ENCODE measurements at regions not wholly inside any gene's neighbourhood (a gene's known extent, or its start where the extent isn't known, plus 50 kb on each side); places are given as distances from the start of the nearest gene placed in this dataset.
A peak's percentile ranks its signal among the peaks of the same experiment; 100 is the strongest.

DNA sequence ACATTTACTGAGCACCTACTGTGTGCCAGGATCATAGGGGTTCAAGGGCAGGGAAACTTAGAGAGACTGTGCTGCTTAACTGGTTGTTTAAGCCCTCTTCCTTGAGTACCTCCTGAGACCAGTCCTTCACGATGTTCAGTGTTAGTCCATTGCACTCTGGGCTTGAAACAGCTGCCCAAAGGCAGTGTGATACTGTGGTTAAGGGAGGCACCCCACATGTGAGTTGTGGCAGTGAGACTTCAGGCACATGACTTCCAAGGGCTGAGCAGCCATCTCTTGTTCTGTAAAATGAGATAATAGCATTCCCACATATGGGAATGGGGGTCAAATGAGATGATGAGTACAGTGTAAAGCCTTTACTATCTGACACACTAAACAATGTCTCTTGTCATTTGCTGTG is 75.1 kb downstream of the LINGO1 start:
- DNase-seq, result no peak

DNA sequence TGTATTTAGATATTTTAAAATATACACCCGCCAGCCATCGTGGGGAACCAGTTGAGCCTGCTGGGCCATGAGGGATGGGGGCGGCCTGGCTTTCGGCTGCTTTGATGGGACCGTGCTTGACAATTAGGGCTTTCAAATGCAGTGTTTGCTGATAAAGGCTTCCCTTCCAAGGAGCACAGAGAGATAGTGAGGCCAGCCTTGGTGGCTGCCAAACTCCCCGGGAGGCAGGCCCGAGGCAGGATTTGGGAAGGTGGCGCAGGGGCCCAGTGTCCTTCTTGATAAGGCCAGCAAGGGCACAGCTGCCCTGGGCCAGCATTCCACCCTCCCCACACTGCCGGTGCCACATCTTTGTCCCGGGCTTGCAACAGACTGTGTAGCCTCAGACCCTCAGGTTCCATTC is 75.6 kb downstream of the LINGO1 start:
- no peak for DNase-seq

DNA sequence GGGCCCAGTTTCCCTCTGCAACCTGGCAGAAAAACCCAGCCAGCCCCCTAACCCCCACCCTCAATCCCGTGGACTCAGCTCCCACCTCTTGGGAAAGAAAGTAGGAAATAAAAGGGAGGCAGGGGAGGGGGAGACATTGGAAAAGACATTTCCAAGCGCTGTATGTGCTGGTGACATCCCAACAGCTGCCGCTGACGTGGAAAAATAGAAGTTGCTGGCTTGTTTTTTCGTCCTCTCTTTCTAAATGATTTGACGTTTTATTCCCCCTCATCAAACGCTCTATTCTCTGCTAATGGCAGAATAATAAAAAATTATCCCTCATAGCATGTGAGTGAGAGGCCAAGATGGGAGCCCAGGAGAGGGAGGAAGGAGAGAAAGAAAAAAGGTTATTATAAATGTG is 76.1 kb downstream of the LINGO1 start:
- DNase-seq, result no peak

DNA sequence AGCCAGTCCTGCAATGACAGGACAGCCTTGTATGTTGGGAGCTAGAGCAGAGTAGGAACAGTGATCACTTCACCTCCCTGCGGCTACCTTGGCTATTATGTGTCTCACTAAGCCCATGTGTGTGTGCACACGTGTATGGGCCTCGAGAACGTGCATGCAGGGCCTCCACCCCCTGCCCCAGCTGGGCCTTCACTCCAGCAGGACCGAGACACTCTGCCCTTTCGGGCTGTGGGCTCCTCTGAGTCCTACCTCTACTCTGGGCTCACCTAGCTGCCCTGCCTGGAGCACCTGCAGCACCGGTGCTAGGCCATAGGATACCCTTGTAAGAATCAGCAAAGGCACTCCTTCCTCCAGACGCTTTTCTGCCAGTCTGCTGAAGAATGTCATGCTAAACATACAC is 77.5 kb downstream of the LINGO1 start:
- DNase-seq, result no peak

DNA sequence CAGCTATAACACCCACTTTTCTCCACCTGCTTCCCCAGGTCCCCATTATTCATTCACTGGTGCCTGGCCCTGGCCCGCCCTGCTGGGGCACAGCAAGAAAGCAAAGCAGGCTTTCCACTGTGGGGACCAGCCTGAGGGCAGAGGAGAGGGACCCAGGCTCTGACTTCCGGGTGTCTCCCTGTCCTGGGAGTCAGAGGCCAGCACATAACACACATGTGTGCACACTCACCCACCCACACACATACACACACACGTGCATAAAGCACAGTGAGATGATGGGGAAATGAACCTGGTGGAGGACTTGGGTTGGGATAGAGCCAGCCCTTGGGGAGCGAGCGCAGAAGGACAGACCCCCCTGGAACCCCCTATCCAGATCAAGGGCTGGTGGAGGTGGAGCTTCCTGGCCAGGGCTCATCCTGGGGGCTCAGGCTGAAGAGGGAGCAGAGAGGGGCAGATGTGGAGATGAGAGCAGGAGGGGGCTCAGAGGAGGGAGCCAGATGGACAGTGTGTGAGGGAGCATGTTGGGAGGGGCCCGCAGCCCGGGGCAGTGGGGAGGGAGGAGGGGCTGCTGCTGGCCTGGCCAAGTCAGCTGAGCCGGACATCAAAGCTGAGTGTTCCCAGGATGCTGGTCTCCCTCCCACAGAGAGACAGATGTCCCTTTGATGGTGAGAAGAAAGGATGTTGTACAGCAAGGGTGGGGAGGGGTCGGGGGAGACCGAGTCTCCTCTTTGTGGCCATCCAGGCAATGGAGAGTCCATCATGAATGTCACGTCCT is 78.2 kb downstream of the LINGO1 start:
- no peak for DNase-seq

DNA sequence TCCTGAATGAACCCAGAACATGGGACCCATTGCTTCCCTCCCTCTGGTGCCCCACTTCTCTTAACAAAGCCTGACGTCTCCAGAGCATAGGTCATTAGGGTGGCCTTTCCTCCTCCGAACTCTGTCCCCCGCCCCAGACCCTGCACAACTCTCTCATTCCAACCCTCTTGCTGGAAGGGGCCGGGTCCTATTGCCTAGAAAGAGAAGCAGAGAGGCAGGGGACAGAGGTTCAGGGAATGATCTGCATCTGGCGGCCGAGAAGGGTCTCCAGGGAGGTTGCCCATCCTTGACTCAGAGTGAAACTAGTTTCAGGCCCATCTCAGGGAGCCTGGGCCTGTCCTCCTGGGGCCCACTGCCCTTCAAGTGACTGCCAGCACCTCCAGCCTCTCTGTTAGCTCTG is 79.0 kb downstream of the LINGO1 start:
- no peak for DNase-seq

DNA sequence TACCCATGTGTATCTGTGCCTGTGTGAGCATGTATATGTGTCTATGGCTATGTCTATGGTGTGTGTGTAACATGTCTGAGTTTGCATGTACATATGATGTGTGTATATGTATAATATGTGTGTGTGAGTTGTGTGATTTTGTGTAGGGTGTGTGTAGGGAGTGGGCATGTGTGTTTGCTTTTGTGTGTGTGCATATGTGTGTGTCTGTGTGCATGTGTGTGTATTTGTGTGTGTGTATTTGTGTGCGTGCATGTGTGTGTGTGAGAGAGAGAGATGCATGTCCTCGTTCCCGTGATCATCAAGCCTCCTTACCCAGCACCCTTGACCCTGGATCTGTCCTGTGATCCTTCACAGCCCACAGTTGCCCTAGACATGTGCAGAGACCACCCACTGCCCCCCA is 79.5 kb downstream of the LINGO1 start:
- DNase-seq, result no peak

DNA sequence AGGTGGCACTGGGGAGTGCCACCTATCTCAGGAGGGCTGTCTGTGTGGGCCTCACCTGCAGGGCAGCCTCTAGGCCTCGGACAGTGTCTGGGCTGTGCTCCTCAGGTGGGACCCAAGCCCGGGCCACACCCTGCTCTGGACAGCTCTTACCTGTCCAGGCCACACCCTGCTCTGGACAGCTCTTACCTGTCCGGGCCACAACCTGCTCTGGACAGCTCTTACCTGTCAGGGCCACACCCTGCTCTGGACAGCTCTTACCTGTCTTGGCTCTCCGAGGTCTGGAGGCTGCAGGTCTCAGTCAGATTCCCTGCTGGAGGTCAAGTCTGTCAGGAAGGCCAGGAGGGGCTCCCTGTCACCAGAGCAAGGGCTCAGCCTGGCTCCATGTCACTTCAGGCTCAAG is 80.6 kb downstream of the LINGO1 start:
- DNase-seq, result no peak

DNA sequence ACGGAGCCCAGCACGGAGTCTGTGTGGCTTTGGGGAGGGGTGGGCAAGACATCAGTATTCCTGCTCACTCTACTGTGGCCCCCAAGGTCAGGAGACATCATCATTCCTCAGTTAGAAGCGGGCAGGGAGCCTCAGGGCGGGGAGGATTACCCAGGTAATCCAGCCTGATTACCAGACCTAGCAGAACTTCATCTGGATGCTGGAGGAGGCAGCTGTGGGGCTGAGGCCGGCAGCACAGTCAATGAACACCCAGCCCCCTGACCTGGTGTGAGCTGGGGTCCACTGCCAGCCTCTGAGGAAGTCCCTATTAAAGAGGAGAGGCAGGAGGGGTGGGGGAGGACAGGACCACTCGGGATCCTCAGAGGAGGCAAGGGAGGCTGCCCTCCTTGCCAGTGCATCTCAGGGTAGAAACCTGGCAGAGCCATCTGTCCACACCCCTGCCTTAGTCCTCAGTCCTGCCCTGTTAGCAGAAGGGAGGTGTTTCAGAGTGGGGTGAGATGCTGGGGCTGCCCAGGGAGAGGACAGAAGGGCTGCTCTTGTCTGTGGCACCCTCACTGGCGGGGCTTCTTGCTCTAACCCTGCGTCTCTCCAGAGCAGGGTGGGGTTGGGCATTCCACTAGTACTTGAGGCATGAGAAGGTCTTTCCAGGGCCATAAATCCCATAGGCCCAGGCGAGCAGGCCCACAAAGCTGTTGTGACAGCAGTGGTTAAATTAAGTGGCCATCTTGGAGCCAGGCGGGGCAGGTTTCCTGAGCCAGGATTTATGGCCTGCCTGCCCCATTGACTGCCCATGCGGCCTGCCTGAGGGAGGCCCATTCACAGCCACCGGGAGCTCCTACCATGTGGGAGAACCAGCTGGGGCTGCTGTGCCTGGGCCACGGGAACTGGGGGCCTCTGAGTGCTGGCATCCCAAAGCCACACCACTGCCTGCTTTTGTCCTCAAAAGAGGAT is 82.1 kb downstream of the LINGO1 start:
- no peak for DNase-seq

DNA sequence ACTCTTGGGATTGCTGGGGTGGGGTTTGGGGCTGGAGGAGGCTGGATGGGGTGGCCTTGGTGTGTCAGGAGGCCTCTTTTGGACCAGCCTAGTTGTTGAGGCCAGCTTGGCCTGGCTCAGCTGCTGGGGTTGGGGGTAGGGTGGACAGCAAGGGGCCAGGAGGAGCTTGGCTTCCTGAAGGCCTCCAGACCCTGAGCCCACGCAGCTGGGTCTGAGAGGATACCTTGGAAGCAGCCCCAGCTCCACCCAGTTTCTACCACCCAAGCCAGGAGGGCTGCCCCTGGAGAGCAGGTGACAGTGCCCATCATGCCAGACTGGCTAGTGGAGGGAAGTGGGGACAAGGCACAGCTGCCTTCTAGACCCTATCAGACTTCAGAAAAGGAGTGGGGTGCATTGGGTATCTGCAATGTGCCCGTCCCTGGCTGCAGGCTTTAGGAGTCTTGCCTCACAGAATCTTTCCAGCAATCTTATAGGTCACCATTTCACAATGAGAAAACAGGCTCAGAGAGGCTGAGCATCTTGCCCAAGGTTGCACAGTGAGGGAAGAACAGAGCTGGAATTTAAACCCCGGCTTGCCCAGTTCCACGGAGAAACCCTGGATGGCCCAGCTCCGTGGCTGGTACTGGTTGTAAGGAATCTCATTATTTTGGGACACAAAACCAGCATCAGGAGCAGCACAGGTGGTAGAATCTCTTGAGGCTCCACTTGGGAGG is 83.0 kb downstream of the LINGO1 start:
- DNase-seq, result no peak

DNA sequence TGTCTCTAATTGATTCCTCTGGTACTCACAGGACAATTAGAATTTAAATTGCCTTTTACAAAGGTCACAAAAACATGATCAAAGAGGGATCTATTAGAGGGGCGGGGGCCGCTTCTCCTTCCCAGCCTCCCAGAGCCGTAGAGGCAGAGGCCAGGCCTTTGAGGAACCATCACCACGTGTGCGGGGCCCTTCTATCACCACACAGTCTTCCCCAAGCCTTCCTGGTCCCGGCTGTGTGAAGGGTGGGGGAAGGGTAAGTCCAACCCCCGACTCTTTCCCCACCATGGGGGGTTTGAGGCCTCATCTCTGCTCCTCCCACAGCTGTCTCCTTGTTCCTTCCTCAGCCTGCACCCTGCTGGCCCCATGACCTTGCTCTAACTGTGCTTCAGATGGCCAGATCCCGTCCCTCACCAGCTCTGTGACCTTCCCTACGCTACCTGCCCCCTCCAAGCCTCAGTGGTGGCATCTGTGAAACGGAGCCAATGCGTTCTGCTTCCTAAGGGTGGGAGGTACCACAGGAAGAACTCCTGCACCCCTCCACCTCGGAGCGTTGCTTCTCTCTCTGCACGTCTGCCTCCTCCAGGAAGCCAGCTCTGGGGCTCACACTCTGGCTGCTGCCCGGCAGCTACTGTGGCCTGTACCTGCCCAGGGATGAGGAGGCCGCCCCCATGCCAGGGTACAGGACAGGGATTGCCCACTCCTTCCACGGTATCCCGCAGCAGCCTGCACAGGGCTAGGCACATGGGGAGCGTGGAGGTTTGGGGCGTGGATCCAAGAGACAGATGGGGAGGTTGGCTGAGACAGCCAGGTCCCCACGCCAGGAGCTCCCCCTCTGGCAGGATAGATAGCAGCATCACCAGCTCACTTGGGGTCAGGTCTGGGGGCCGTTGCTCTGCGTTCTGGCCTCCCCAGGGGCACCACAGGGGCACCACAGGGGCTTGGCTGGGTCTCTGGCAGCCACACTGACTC is 83.8 kb downstream of the LINGO1 start:
- no peak for DNase-seq

DNA sequence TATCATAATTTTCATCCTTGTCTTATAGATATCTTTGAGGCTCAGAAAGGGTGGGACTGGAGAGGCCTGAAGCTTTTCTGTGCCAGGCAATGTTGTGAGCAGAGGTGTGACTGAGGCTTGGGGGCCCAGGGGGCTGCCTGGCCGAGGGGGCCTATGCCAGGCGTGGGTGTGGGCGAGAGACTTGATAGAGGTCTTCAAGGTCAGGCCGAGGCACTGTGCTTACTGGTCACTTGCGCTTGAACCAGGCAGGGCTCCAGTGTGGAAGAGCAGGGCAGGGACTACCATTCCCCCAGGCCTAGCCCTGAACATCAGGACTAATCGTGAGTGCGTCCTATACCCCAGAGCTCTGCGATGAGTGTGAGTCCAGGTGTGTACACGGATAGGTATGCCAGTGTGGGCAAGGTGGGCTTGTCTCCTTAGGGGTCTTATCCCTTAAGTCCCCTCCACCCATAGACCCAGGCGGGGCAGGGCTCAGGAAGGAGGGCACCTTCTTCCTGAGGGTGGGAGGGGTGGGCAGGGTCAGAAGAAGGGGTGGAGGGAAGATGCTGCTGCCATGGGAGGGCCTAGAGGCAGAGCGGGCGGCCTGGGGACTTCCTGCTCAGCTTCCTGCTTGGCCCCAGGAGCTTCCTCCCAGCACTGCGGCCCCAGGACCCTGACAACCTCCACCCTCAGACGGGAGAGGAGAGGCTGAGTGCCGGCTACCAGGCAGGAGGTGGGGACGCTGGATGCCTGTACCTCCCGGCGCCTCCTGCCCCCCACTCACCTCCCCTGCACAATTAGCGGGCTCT is 84.7 kb downstream of the LINGO1 start:
- no peak for DNase-seq

DNA sequence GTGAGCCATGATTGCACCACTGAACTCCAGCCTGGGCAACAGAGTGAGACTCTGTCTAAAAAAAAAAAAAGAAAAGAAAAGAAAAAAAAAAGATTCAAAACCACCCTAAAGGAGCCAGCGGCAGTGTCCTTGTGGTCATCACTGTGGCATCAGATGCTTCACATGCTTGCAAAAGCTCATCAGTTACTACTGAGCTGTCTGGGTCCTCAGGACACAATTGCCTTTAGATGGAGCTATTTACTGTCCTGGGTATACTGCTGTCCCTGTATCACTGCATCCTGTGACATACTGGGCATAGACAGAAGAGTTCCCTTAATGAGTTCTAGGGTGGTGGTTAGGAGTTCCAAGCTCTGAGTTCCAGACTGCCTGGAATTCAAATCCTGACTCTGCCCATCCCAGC is 85.8 kb downstream of the LINGO1 start:
- DNase-seq, result no peak

DNA sequence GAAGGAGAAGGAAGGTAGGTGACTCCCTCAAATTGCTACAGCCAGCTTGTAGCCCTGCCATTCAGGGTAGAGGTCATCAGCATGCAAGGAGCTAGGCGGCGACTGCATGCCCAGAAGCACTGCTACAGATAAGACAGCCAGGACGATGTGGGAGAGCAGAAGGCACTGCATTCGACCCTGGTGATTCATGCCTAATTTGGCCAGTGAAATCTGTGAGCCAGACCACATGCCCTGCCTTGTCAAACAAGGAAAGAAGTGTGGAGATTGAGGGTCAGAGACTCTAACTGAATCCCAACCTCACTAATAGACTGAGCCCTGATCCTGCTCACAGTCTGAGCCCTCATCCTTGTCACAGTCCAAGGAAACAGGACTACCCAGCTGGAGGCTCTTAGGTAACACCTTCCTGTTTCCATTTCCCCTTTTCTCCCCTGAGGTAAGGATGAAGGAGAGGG is 86.6 kb downstream of the LINGO1 start:
- no peak for DNase-seq

DNA sequence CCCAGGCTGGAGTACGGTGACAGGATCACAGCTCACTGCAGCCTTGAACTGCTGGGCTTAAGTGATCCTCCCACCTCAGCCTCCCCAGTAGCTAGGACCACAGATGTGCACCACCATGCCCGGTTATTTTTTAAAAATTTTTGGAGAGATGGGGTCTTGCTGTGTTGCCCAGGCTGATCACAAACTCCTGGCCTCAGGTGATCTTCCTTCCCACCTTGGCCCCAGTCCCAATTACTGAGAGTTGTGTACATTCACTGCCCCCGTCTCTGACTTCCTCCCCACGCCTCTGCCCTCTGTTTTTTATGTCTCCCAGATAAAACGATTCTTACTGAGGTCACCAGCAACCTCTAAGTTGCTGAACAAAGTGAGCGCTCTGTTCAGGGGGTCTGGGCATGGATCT is 87.7 kb downstream of the LINGO1 start:
- DNase-seq, result no peak

DNA sequence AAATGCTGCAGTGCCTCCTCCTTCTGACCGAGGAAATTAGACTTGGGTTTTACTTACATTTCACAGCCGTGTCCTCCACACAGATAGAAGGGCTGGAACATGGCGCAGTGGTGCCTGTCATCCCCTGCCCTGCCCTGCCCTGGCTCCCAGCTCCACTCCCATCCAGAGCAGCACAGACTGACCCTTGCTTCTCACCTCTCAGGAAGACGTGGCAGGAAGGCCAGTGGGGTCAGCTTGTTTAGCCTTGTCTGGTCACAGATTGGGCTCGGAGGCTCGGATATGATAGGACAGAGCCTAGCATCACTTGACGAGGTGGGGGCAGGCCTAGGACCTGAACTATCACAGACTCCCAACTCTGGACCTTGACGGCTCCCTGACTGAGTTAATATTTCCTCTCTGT is 88.5 kb downstream of the LINGO1 start:
- DNase-seq, result no peak

DNA sequence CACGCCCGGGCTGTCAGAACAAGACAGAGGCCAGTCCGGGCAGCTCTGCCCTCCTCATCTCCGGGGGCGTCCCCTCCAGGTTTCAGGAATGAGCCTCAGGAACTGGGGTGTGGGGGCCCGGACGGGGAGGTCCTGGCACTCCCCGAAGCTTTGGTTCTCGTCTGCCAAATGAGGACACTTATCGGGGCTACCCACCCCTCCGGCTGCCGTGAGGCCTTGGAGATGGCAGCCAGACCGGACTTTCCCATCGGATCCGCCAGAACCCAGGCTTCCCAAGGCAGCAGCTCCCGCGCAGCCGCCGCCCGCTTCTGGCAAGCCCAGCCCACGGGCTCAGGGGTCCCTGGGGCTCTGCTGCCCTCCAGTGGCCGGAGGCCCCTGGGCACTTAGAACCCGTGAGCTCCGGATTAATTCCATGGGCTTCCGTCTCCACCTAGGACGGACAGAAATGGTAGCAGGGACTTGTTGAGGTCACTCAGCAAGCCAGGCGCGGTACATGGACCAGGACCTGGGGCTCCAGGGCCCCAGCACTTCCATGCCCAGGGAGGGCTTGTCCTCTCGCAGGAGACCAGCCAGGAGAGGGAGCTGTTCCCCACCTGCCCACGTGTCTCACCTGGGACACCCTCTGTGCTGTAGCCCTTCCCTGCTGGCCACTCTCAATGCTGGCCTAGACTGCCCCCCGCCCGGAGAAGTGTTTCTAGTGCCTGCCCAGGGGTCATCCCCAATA is 89.4 kb downstream of the LINGO1 start:
- DNase-seq, result peak; percentile 34

DNA sequence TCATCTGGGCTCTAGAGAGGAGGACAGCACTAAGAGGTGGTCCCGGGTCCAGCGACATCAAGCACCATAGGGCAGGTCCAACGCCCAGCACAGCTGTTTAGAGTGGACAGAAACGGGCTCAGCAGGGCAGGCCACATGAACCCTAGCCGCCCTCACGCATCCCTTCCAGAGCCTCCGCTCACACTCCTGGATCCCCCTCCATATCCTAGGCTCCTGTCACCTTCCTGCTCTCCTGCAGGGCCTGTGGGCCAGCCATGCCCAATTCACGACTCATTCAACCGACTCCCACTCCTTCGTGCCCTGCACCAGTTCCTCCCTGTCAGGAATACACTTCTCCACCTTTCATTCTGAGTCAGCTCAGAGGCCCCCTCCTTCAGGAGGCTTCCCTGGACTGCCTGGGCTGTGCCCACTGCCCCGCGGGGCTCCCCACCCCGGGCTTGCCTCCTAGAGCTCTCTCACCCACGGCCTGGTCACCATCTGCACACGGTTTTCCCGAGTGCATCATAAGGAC is 90.2 kb downstream of the LINGO1 start:
- no peak for DNase-seq

DNA sequence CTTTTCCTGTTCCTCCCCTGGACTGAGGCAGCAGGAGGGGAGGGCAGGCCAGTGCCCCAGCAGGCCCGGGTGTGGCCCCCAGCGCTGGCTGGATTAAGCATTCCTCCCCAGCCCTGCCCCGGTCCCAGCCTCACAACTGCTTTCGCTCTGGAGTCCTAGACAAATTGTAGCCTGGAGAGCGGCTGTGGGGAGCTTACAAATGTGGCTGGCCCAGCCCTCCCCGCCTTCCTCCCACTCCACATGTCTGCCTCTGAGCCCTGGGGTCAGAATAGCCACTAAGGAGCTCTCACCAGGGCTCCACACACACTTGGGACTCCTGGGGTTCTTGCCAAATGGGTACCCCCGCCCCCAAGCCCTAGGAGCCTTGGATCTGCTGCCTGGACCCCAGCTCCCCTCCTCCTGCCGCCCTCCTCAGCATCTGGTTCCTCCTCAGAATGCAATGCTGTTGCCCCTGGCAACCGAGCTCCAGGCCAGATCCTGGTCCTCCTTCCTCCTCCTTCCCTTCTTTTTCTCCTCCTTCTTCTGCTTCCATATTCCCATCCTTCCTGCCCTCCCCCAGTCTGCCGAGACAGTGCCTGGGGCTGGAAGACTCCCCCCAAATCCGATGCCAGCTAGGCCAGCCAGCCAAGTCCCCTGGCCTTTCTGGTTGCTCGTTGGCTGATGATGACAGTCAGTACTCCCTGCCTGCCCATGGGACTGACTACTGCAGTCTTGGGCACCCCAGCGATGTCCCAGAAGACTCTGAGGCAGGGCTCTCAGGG is 91.1 kb downstream of the LINGO1 start:
- no peak for DNase-seq
